WI38 (cell line): ENCODE measurements at regions not wholly inside any gene's neighbourhood (a gene's known extent, or its start where the extent isn't known, plus 50 kb on each side); places are given as distances from the start of the nearest gene placed in this dataset.

ENCODE experiments used
- H3K4me3 ChIP-seq: 2 replicates; pipeline ENCODE4 v1.5.1; 2011; ENCODE audit warnings: low read depth, mild to moderate bottlenecking, control low read depth, low read length
- TF ChIP-seq, protein P1 (sequence below): IDR thresholded peaks from 2 replicates; pipeline ENCODE4 v1.5.1; 2012; ENCODE audit warnings: low read depth, mild to moderate bottlenecking, control low read depth, low read length

DNA sequence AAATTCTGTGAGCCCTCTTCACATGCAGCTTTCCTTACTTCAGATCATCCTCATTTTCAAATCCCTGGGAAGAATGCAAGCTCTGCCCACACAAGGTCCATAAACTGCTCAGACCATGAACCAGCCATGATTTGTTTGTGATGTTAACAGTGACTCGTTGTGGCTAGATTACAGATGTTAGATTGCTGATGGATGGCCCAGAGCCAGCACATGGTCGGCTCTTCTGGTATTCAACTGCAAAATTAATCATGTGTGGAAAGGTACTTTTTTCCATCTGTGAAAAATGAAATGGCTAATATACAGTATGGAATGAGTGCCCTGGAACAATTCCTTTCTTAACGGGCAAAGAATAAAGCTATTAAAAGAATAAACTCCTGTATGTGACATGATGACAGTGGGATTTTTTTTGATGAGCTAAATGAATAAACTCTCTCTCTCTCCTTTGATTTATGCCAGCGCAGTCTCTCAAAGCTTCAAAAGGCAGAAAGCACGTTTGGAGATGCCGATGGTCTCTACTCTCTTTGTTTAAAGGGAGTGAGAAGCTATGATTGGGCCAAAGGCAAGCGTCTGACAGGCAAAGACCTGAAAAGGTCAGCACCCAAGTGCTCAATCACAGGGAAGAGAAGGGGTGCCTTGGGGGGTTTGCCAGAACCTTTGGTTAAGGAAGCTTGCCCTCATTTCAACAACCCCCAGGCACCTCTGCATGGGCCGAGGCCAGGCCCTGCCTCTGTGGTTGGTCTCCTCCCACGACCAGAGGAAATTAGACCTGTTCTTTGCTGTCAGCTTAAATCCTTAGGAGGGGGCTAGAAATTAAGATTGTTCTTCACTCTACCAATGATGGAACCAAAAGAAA, 444.0 kb upstream of the NFE2L3 start:
- TF ChIP-seq, protein P1, sequence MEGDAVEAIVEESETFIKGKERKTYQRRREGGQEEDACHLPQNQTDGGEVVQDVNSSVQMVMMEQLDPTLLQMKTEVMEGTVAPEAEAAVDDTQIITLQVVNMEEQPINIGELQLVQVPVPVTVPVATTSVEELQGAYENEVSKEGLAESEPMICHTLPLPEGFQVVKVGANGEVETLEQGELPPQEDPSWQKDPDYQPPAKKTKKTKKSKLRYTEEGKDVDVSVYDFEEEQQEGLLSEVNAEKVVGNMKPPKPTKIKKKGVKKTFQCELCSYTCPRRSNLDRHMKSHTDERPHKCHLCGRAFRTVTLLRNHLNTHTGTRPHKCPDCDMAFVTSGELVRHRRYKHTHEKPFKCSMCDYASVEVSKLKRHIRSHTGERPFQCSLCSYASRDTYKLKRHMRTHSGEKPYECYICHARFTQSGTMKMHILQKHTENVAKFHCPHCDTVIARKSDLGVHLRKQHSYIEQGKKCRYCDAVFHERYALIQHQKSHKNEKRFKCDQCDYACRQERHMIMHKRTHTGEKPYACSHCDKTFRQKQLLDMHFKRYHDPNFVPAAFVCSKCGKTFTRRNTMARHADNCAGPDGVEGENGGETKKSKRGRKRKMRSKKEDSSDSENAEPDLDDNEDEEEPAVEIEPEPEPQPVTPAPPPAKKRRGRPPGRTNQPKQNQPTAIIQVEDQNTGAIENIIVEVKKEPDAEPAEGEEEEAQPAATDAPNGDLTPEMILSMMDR = no peak
- H3K4me3 ChIP-seq = no peak overlapping the region

DNA sequence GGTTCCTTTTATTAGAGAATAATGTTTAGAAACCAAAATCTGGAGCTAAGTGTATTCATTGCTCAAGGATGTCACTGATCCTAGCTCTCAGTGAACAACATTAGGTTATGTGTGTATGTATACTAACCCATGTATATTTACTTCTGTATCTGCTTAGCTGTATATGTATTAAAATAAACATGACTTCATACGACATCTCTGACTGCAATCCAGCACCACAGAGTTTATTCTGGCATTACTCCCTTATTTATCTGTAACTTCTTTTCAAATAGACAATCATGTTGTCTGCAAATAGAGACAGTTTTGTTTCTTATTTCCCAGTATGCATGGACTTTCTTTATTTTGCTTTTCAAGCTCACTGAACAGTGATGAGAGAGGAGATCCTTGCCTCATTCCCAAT, 441.0 kb upstream of the NFE2L3 start:
- no peak overlapping the region for H3K4me3 ChIP-seq
- TF ChIP-seq, protein P1 = no peak

DNA sequence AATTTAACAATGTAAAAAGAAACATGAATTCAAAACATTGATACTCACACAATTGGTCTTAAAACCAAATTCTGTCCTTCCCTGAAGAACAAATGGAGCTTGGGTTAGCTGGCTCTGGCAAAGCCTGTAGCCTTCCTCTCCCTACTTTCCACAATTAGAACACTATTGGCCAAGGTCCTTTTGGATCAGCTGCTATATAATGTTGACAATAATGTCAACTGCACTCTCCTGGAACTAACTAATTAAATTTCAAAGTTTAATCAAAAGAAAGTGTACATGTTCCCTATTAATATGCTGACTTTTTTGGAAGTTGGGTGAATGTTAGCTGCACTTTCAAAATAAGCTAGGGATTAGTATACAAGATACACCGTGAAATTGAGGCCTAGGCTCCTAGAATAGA, 440.1 kb upstream of the NFE2L3 start:
- TF ChIP-seq, protein P1 = no peak
- H3K4me3 ChIP-seq = no peak overlapping the region

DNA sequence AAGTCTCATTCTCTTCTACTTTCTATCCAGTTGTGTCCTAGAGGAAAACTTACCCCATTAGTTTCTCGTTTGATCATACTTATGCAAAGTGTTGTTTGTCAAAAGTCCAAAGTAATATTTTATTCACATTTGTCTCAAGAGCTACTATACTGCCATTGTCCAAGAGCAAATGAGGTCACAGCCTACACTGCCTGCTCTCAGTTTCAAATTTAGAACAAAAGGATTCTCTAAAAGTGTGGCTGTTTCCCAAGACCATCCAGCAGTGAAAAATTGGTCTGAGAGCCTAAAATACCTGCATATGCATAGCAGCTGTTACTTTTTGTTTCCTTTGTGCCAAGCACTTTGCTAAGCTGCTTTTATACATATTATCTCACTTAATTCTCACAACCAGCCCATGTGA, 439.5 kb upstream of the NFE2L3 start:
- TF ChIP-seq, protein P1 = no peak
- no peak overlapping the region for H3K4me3 ChIP-seq

DNA sequence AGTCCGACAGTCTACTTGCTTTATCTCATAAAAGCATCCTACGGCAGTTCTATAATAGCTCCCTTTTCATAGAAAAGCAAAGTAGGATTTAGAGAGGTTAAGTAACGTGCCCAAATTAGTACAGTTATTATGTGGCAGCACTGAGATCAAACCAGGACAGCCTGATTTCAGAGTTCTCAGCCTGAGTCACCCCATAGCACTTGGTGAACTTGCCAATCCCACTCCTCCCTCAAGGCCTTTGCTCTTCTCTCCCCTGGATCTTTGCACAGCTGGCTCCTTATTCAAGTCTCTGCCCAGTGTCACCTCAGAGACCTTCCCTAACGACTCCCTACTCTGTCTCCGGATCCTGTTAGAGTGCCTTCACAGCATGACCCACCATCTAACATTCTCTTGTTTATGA, 438.0 kb upstream of the NFE2L3 start:
- H3K4me3 ChIP-seq = no peak overlapping the region
- TF ChIP-seq, protein P1 = no peak

DNA sequence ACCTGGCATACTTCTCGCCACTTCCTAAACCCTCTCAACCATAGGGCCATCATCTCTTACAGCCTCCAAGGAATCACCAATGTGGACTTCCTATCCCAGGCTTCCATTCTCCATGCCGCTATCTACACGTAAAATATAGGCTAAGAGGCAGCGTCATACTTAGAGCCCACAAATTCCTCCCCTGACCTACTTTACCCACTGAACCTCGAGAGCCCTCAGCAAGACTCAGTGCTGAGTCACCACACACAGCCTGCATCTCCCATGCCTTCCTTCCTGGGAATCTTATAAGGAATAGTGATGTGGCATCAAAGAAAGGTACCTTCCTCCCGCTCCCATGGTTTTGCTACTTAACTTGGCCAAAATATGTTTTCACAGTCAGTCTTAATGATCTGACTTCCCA, 435.6 kb upstream of the NFE2L3 start:
- no peak overlapping the region for H3K4me3 ChIP-seq
- TF ChIP-seq, protein P1 = no peak

DNA sequence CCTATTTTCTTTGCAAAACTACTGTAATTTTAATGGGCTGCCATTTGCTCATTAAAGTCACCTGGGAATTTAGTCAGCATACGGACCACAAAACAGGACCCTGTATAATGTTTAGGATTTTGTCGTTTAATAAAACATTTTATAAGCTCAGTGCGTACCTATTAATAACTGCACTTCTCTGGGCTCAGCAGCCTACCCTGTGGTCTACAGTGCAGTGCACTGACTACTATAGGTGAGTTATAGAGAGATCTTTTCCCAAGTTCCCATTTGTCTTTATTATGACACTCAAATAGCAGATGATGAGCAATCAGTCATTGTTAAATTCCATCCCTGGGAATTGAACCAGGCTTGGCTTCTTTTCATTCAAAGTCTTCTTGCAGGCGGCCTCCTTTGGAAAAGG, 433.4 kb upstream of the NFE2L3 start:
- TF ChIP-seq, protein P1 = no peak
- H3K4me3 ChIP-seq = no peak overlapping the region
